D341Med (cell line): ENCODE measurements at regions not wholly inside any gene's neighbourhood (a gene's known extent, or its start where the extent isn't known, plus 50 kb on each side); places are given as distances from the start of the nearest gene placed in this dataset.

Experiments
- DNase-seq: peaks from one replicate; pipeline ENCODE4 v3.0.0; 2012; ENCODE audit warnings: low spot score

DNA sequence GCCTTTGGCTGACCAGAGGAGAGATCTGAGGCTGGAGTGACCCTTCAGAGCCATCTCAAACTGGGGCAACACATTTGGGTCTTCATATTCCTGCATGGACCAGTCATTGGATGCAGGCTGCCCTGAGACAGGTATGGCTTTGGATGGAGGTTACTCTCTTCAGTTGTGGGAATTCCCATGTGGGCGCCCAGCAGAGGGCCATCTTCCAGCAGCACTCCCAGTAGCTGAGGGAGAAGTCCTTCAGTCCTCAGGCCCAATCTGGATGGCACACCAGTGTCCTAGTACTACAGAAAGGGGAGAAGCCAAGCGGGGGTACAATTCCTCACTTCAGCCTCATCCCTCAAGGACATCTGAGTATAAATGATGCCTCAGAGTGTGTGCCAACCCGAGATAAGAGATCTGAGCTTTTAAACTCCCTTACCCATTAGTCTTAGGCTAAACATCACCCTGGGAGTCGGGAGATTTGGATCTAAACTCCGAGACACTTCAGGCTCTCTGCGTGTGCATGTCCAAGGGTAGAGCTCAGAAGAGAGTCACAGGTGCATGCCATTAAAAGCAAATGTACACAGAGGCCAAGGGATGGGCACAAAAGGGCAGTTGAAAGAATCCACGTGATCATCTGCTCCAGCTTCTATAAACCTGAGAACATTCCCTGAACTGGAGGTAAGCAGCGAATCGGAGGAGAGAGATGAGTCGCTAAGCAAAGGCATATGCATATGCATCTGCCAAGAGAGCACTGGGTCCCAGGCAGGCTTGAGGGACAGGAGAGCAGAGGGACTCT, 204.6 kb downstream of the CD83 start:
- no peak for DNase-seq

DNA sequence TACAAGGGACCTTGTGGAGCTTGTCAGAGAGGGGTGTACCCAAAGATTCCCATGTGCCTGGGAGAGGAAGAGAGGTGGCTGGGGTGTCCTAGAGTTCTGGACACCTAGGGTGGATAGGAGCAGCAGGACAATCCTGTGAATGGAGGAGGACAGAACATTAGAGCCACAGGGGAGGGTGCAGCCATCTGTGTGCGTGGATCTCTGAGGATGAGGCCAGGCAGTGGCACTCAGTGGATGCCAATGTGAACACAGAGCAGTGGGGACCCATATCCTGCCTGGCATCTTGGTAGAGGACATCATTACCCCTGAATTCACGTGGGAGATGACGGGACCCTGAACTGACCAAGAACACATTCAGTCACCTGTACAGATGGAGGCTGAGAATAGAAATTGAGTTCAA, 205.3 kb downstream of the CD83 start:
- DNase-seq: no peak

DNA sequence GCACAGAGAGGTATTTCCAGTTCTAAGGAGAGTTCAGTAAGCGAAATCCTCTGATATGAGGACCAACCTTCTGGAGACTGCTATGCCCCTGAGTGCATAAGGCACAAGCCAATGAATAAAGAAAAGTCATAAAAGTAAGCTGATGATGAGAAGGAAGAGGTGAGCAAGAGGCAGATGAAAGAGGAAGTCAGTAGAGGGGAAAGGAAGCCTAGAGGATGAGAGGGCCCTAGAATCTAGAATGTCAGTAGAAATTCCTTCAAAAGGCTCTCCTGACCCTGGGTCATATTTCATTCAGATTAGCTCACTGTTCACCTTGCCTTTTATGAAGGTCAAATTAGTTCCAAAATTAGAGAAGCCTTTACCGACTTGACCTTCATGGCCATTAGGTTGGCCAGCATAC, 209.2 kb downstream of the CD83 start:
- DNase-seq: no peak

DNA sequence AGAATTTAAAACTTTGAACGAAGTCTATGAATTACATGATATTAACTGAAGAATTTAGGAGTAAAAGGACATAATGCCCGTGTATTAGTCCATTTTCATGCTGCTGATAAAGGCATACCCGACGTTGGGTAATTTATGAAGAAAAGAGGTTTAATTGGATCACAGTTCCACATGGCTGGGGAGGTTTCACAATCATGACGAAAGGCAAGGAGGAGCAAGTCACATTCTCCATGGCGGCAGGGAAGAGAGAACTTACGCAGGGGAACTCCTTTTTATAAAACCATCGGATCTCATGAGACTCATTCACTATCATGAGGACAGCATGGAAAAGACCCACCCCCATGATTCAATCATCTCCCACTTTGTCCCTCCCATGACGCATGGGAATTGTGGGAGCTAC, 210.6 kb downstream of the CD83 start:
- DNase-seq: no peak

DNA sequence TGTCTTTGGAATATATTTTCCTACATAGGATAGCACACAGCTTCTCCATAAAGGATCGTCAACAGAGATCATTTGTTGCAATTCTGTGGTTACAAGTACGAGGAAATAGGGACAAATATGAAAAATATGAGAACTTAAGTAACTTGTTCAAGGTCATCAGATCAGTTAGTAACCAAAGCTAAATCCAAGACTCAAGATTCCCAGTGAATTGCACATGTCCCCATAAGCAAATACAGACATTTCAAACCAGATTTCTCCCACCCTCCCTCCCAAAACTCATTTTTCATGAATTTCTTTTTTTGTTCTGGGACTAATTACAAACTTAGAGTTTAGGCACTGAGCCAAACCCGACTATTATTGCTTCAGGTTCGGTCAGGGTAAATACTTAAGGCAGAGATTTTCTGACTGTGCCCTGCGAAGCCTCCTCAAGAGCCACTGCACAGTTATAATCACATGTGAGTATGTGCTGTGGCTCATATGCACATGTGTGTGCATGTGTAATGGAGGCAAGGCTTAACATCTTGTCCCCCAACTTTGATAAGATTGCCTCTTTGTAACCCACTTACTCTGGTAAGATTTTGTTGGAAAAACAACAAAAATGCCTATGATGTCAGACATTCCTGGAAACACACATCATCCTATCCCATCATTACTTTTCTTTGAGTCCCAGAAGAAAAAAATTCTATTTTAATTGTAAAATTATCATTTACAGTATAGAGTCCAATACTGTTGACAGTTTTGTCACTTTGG, 216.2 kb downstream of the CD83 start:
- no peak for DNase-seq

DNA sequence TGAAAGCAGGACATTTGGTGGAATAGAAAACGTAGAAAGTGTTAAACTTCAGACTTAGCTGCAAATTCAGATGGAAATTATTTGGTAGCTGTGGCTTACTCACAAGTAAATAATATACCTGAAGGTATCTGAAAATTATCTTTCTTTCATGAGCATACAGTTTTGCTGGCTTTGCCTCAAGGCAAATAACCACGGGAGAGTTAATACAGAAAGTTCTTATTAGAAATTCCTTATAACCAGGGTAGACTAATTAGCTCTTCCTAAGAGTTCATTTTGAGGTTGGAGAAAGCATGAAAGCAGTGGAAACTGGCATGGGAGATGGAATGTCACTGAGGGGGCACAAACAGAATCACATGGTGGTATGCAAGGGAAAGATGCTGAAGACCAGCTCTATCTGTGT, 217.5 kb downstream of the CD83 start:
- no peak for DNase-seq

DNA sequence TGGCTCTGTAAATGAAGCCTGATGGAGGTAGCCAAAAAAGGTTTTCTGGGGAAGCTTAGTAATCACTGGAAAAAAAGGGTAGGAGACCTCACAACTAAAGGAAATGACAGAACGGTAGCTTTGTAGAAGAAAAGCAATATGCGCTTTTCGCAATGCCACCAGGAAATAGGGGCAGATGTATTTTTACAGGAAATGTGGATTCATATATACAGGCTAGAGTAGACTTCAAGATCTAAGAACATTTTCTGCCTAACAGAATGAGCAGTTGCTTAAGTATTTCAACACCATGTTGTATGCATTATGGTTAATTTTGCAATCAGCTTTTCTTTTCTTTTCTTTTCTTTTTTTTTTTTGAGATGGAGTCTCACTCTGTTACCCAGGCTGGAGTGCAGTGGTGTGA, 219.6 kb downstream of the CD83 start:
- DNase-seq: no peak

DNA sequence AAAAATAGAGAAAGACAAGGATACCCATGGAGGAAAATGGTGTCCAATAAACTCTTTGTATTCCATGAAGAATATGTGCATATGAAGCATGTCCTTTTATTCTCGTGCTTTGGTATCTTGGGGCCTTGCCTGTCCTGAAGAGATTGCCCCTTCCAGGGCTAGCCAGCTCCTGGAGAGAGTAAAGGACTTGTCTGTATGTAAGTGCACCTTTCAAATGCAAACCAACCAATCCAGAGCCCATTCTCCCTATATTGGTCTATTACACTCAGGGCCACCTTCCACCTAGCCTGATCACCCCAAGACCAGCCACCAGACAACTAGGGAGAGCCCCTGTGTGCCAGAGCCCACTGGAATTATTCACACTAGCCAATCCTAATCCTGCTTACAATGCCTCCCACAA, 221.6 kb downstream of the CD83 start:
- DNase-seq: no peak

DNA sequence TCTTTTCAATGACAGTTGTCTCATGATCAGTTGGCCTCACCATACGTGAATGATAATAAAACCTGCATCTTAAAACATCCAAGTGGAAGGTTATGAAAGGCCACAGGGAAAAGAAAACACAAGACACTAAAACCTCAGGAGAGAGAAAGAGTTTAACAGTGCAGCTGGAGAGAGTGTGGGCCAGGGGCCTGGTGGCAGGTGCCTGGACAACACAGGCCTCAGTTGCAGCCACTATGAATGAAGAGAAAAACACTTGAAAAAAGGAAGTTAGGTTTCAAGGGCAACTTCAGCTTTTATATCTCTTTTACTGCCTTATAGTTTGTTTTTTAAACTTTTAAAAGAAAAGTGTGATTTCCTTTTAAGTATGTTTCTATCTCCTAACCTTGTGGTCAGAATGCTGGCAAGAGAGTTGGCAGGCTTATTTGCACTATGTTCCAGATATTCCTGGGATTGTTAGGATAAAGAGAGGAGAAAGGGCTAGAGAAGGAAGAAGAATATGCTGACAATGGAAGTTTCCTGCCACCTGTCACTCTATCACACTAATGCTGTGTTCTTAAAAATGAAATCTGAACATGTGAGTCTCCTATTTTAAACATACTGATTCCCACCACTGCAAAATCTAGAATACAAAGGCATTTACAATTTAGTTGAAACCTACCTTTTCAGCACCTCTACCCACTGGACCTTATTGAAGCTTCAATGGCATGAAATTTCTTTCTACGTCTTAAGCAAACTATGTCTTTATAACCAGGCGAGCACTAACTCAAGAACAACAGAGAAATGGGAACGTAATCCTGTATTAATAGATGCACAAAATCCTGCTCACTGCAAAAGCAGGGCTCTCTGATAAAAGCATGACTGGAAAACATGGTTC, 222.4 kb downstream of the CD83 start:
- DNase-seq: no peak

DNA sequence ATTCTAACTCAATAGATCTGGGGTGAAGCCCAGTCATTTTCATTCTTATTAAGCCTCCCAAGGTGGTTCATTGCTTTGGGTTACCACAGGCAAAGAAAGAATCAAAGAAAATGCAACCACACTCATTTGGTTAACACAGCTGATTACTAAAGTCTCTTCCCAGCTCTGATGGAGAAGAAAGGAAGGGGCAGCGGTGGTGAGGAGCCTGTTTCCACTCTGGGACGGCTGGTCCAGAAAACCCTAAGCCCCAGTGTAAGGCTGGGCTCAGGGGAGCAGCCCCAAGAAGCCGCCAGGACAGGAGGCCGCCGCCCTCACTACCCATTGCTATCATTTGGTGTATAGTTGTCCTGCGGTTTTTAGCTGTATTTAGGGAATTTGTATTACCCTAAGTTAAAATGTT, 226.9 kb downstream of the CD83 start:
- no peak for DNase-seq

DNA sequence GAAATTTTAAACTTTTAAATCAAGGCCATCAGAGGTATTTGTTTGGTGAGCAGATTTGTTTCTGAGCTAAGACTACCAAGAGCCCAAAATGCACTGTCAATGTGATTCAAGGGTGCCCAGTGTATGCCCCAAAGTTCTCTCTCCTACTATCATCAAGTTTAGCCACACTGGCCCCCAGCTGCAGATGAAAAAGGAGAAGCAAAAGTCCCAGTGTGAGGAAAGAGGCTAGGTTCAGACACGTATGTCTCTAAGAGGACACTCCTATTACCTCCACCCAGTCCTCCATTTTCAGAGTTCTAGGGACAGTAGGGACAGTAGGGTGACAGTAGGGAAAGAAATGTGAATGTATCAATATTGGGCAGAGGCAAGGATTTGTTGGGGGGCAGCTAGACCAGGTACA, 230.8 kb downstream of the CD83 start:
- no peak for DNase-seq

DNA sequence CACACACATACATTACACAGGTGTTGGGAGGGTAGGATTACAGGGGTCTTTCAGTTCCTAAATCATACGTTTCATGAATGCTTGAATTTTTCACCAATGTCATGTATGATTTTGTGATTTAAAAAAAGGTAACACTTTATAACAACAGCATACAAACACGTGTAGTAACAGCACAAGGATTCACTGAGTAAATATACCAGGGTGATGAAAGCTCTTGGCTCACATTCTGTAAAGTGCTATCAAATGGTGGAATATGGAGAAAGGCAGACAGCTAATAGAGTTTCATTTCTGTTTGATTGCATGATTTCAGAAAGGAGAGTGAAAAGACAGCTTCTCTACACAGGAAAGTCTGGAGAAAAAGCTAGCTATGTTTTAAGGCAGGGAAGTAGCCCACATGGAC, 231.9 kb downstream of the CD83 start:
- DNase-seq: no peak

DNA sequence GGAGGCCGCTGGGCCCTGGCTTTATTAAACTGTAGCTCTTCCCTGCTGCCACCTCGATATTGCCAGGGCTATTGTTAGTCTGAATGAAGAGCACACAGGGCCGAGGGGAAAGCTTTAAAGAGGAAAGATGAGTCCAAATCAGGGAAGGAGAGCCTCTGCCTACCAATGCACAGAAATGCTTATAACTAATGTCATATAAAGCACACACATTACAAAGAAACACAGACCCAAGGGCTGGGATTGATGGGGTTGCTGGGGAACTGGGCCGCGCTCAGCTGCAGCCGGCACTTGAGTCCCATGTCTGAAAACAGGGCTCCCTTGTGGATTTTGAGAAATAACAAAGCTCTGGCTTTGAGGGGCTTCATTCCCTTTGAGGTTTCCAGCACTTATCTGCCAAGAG, 232.6 kb downstream of the CD83 start:
- no peak for DNase-seq

DNA sequence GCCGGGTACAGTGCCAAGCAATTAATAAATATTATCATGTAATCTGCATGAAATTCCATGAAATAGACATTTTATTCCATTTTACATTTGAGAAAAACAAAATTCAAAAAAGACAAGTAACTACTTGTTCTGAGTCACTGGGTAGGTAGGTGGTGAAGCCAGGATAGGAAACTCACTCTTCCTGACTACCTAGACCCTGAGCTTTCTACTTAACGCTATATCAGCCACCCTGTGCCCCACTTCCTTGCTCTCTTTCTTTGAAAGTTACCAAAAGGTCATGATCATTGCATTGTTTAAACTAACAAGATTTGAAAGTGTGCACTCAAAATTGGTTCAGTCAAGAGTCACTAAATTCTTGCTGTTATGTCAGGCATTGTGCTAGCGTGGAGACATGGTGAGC, 235.7 kb downstream of the CD83 start:
- DNase-seq: no peak

DNA sequence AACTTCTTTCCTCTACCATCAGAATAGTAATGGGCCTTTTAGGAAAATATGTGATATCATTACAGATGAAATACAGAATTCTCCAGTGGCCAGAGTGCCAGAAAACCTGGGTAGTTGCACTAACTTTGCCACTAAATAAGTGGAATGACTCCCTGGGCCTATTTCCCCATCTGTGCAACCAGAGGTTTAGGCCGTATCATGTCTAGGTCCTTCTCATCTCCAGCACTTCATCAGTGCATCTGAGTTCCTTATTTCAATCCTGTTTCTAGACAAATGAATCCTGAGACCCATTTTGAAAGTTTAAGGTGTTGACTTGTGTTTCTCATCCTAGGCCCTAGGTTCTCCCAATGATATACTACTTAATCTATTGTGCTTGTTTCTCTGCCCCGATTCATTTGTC, 236.2 kb downstream of the CD83 start:
- DNase-seq: no peak

DNA sequence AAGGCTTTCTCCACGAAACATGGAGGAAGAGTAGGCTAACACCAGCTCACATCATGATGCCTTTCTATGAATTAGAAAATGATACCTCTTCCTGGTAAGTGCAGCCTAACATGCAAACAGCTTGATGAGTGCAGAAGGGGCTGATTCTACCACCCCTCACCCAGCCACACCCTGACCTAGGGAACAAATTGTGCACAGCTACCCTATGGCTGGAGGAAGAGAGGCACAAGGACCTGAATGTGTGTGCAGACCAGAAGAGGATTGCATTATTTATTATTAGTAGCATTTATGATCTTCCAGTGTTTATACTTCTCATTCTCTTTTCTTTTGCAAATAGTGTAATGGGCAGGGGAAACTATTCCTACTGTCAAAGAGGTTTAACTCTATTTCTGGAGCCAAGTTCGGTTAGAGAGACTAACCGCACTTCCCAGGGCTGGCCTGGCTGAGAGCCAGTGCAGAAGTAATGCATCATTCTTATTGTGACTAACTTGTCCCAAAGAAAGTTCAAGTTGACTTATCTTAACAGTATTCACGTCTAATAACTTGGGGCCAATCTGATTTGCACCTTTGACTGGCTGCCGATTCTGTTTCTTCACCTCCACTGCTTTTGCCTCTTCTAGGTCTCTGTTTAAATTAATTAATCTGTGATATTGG, 237.5 kb downstream of the CD83 start:
- DNase-seq: no peak

DNA sequence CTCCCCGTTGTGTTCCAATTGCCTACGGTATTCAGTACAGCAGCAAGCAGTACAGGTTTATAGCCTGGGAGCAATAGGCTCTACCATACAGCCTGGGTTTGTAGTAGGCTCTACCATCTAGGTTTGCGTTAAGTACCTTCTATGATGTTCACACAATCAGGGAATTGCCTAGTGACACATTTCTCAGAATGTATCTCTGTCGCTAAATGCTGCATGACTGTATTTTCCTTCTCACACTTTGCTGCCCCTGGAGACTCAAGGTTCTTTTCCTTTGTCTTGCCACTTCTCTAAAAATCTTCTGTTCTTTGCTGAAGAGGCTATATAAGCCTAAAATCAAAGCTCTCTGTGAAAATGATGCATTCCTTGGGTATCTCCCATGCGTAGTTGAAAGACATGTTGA, 241.9 kb downstream of the CD83 start:
- no peak for DNase-seq

DNA sequence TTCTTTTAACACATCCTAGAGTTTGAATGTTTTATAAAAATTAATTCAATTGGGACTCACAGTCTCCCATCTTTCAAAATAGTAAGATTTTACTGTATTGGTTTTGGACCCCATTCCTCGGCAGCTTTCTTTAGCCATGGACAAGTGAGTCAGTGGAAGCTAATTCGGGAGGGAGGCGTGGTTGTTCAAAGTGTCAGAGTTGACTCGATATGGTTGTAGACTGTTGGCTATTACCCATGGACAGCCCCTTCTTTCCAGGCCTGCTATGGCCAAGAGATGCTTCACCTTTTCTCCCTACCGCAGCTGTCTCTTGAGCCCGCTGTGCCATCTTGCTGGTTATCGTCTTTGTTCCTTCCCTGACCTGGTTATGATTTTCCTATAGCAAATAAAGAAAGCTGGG, 243.0 kb downstream of the CD83 start:
- no peak for DNase-seq

DNA sequence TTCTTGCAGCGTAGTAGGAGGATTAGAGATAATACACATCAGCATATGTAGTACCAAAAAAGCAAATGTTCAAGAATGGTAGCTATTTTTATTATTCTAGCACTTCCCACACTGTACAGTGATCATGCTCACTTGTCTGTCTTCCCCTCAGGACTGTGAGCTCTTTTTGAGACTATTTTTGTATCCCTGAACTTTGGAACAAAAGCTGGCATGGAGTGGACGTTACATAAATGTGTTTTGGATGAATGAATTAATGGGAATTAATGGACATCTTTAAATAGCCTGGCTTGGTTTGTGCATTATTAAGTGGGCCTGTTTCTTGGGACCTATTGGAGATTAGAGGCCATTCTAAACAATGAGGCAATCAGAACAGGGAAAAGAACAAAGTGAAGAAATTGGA, 243.7 kb downstream of the CD83 start:
- DNase-seq: no peak

DNA sequence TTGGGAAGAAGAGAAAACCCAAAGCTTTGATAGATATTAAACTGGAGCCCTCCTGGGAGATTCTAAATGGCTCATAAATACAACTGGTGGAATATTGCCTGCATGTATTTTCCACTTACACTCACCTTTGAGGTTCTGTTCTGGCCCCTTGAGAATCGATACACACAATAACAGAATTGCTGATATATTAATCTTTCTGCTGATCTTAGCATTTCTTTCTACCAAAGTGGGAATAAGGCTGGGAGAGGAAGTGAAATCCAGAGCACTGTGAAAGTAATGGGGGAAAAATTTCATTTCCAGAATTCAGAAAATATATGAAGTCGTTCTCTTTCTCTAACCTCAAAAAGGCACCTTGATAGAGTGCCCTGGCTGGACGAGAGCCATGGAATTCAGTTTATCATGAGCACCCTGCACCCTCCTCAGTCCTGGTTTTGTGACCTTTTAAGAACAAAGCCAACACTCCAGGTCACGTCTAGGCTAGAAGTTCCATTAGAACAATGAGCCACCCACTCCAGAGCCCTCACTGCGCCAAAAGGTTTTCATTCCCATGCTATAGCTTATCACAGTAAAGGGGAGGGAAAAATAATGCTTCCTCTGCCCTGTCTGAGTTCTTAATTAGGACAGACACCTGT, 244.5 kb downstream of the CD83 start:
- DNase-seq: no peak

DNA sequence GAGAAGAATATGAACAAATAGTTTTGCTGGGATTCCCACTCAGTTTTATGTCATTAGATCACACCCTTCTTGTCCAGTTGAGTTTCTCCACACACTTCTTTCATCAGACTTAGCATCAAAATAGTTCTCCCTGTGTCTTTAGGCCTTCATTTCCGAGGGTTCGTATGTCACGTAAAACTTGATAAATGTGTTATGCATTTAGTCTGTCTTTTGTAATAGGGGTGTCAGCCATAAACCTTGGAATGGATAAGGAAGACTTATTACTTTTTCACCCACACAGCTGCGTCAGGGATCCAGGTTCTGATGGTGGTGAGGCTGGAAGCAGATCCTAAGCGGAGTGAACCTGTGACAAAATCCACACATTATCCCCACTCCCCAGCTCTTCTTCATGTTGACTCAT, 246.8 kb downstream of the CD83 start:
- no peak for DNase-seq

DNA sequence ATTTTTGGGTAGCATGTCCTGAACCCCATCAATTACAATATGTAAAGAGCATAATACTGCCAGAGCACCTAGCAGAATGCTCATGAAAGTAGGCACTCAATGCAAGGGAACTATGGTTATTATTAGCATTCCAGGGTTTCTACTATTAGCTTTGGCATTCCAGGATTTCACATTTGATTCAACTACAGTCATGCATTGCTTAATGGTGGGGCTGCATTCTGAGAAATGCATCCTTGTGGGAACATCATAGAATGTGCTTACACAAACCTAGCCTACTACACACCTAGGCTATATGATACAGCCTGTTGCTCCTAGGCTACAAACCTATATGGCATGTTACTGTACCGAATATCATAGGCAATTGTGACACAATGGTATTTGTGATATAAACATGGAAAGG, 247.8 kb downstream of the CD83 start:
- no peak for DNase-seq
